Astrocyte of the cerebellum (primary cell): ENCODE measurements at regions not wholly inside any gene's neighbourhood (a gene's known extent, or its start where the extent isn't known, plus 50 kb on each side); places are given as distances from the start of the nearest gene placed in this dataset.

Experiments
- DNase-seq: peaks from one replicate; pipeline ENCODE4 v3.0.0-alpha.2; 2011; ENCODE audit warnings: low read depth
- H3K4me3 ChIP-seq: 2 replicates; pipeline ENCODE4 v1.5.1; 2011; ENCODE audit warnings: mild to moderate bottlenecking, low read depth, low read length, moderate library complexity
- CTCF ChIP-seq: IDR thresholded peaks from 2 replicates; pipeline ENCODE4 v1.5.1; 2012; ENCODE audit warnings: low read length, low read depth, moderate library complexity, mild to moderate bottlenecking; ENCODE audit errors: missing control alignments
- in situ Hi-C: cut with HindIII; loops from 2 replicates; pipeline ENCODE4 v1.10.0; 2017; ENCODE audit warnings: low sequenced_read_pairs

GRCh38 chr11:128304666-128305485 is 282.5 kb downstream of the ETS1 start:
- no peak overlapping the region for H3K4me3 ChIP-seq
- no peak for DNase-seq
- TF ChIP-seq CTCF: no peak
- in situ Hi-C loops: loop anchor here (25.0 kb wide), 1 partner anchor 332 kb away; no protein-coding TSS in a partner anchor

GRCh38 chr11:128304116-128304515 is 283.2 kb downstream of the ETS1 start:
- TF ChIP-seq CTCF: no peak
- no peak for DNase-seq
- no peak overlapping the region for H3K4me3 ChIP-seq
- in situ Hi-C loops: loop anchor here (25.0 kb wide), 1 partner anchor 333 kb away; no protein-coding TSS in a partner anchor

- TF ChIP-seq CTCF: no peak
- DNase-seq: no peak
- H3K4me3 ChIP-seq: no peak overlapping the region
- in situ Hi-C loops: loop anchor here (25.0 kb wide), 1 partner anchor 334 kb away; no protein-coding TSS in a partner anchor
These were observed 284.0 kb downstream of the ETS1 start for GRCh38 chr11:128303383-128303782.

GRCh38 chr11:128302425-128303186 is 284.8 kb downstream of the ETS1 start:
- no peak for DNase-seq
- H3K4me3 ChIP-seq: no peak overlapping the region
- in situ Hi-C loops: loop anchor here (25.0 kb wide), 1 partner anchor 335 kb away; no protein-coding TSS in a partner anchor
- TF ChIP-seq CTCF: no peak

- in situ Hi-C loops: loop anchor here (25.0 kb wide), 1 partner anchor 336 kb away; no protein-coding TSS in a partner anchor
- TF ChIP-seq CTCF: no peak
- no peak overlapping the region for H3K4me3 ChIP-seq
- no peak for DNase-seq
These were observed 285.6 kb downstream of the ETS1 start for GRCh38 chr11:128301756-128302155.

GRCh38 chr11:128300785-128301184 is 286.6 kb downstream of the ETS1 start:
- no peak for DNase-seq
- in situ Hi-C loops: loop anchor here (25.0 kb wide), 1 partner anchor 337 kb away; no protein-coding TSS in a partner anchor
- TF ChIP-seq CTCF: no peak
- H3K4me3 ChIP-seq: no peak overlapping the region
